Psoas muscle (tissue), 7 donors: ENCODE measurements at regions not wholly inside any gene's neighbourhood (a gene's known extent, or its start where the extent isn't known, plus 50 kb on each side); places are given as distances from the start of the nearest gene placed in this dataset.

Experiments used
- ATAC-seq, 4 donors: fragments of 200-7000 bp; cut with Tn5 transposase; one replicate each; pipeline ENCODE4 v1.9.1; 2020; ENCODE audit warnings: moderate library complexity in 3 of 4, mild to moderate bottlenecking in 2 of 4
- DNase-seq, 2 donors: peaks; one replicate each; pipeline ENCODE4 v3.0.0-alpha.2; 2020
- H3K27ac ChIP-seq: fragments of 200-600 bp; one replicate; pipeline ENCODE4 v1.8.0; 2022
- H3K27me3 ChIP-seq, 3 donors: fragments of 200-600 bp in 1 of 3; one replicate each; pipeline versions ENCODE4 v1.6.1 to v1.8.0; 2013 to 2022; ENCODE audit warnings: low read length in 2 of 3, mild to moderate bottlenecking in 2 of 3, moderate library complexity in 1 of 3; ENCODE audit not compliant: insufficient read depth in 3 of 3
- H3K36me3 ChIP-seq, 2 donors: fragments of 200-600 bp in 1 of 2; one replicate each; pipeline versions ENCODE4 v1.6.1 to v1.8.0; 2013 to 2022; ENCODE audit warnings: low read depth in 1 of 2, mild to moderate bottlenecking in 1 of 2, moderate library complexity in 1 of 2; ENCODE audit not compliant: insufficient read depth in 1 of 2
- H3K4me1 ChIP-seq: fragments of 200-600 bp; one replicate; pipeline ENCODE4 v1.8.0; 2022
- H3K4me3 ChIP-seq: fragments of 200-600 bp; one replicate; pipeline ENCODE4 v1.8.0; 2022; ENCODE audit warnings: mild to moderate bottlenecking
- H3K9me3 ChIP-seq: fragments of 200-600 bp; one replicate; pipeline ENCODE4 v1.8.0; 2022
- WGBS, 3 donors: extraction: QIAGEN DNeasy Blood & Tissue Kit; methylation state at CpG; one replicate each; pipeline versions ENCODE4 v1.1.6 to v1.1.7; 2013; 5-methylcytosine and 5-hydroxymethylcytosine counted together
- intact Hi-C, 2 donors: fragments of 100-400 bp; cut with DNase I; formaldehyde crosslinking; loops; one replicate each; pipeline versions ENCODE4 v1.11.0 to v1.14.2; 2022
- TF ChIP-seq, protein P1 (sequence below): fragments of 200-600 bp; IDR thresholded peaks from one replicate; pipeline ENCODE4 v1.8.0; 2022; ENCODE audit warnings: antibody characterized with exemption
- donor health status: healthy with polysubstance abuse.
- donor health status: DM: no; HTN: no; CAD: no; lungs with moderate emphysema.
- donor health status: Bipolar disorder and iron deficiency.
- donor health status: healthy.
- donor health status: DM: yes; HTN: yes; CAD: no.
- donor health status: DM: no; HTN: no; CAD: no.
- donor health status: DM: yes; HTN: yes; CAD: no.

DNA sequence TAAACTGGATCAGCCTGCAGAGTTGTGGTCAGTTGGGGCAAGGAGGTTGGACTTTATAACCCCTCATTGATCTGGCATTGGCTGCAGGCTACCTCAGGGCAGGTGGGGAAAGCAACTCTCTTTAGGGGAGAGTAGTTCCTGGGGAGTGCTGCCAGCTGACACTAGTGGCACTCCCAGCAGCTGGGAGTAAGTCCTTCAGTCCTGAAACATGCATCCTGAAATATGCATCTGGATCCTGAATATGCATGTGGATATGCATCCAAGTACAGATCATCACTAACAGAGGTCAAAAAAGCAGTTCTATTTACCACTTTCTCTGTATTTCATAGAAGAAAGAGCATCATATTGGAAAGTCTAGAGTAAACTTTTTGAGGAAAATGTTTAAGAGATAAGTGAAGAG lies 350.8 kb downstream of the EPM2A start:
- intact Hi-C loops: no loop called here
- Histone ChIP-seq H3K36me3 (no peaks in the 10 kb centered on the region), H3K4me3 (no peak overlapping the region), H3K27ac (no peak overlapping the region), H3K9me3 (no peaks in the 10 kb centered on the region), H3K27me3 (no peaks in the 10 kb centered on the region), H3K4me1 (no peaks in the 10 kb centered on the region)
- TF ChIP-seq, protein P1, sequence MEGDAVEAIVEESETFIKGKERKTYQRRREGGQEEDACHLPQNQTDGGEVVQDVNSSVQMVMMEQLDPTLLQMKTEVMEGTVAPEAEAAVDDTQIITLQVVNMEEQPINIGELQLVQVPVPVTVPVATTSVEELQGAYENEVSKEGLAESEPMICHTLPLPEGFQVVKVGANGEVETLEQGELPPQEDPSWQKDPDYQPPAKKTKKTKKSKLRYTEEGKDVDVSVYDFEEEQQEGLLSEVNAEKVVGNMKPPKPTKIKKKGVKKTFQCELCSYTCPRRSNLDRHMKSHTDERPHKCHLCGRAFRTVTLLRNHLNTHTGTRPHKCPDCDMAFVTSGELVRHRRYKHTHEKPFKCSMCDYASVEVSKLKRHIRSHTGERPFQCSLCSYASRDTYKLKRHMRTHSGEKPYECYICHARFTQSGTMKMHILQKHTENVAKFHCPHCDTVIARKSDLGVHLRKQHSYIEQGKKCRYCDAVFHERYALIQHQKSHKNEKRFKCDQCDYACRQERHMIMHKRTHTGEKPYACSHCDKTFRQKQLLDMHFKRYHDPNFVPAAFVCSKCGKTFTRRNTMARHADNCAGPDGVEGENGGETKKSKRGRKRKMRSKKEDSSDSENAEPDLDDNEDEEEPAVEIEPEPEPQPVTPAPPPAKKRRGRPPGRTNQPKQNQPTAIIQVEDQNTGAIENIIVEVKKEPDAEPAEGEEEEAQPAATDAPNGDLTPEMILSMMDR: no peak
- ATAC-seq (no peak), DNase-seq (no peak)

DNA sequence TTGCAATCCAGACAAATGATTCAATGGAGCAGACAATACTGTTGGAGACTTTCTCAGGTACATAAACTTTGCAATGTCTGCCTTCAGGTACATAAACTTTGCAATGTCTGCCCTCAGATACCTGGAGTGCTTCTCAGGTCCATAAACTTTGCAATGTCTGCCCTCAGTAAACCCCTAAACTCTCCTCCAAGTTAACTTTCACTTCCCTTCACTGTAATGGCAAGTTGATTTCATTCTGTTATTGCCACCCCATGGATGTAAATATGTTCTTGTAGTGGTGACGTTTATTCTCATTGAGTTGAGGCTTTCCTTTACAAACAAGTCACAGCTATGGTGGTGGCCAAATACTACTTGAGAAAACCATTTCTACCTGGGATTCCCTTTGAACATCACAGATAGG lies 338.8 kb downstream of the EPM2A start:
- H3K36me3 ChIP-seq: no peaks in the 10 kb centered on the region
- intact Hi-C loops: no loop called here
- no peaks in the 10 kb centered on the region for H3K9me3 ChIP-seq
- 84 to 94% (median 85%) methylated on average over 1 of the region's 1 CpG for whole genome bisulfite sequencing, 3 donors
- TF ChIP-seq, protein P1: no peak
- H3K27ac ChIP-seq: no peak overlapping the region
- no peak overlapping the region for H3K4me3 ChIP-seq
- no peak for ATAC-seq
- DNase-seq: no peak
- no peaks in the 10 kb centered on the region for H3K27me3 ChIP-seq
- H3K4me1 ChIP-seq: no peaks in the 10 kb centered on the region

DNA sequence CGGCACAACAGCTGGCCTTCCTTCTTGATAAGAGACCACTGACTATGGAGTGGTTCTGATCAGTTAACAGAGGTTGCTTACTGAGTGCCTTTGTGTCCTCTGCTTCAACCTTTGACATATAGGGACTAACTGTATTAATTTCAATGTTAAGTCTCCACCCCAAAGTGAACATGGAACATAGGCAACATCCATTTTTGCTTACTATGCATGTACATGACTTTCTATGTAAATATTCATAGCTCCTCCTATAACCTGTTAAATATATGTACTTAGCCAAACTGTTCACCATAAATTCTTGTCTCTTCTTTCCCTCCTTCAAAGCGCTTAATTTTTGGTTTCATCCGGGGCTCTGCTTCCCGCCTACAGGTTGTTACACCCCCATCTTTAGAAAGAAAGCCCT lies 334.8 kb downstream of the EPM2A start:
- H3K36me3 ChIP-seq: no peaks in the 10 kb centered on the region
- H3K9me3 ChIP-seq: no peaks in the 10 kb centered on the region
- ATAC-seq (no peak), DNase-seq (no peak)
- intact Hi-C loops: no loop called here
- no peak overlapping the region for H3K4me3 ChIP-seq
- no peaks in the 10 kb centered on the region for H3K4me1 ChIP-seq
- 79 to 91% (median 91%) methylated on average over 4 of the region's 4 CpGs for WGBS, 3 donors
- TF ChIP-seq, protein P1: no peak
- no peak overlapping the region for H3K27ac ChIP-seq
- H3K27me3 ChIP-seq: no peaks in the 10 kb centered on the region

DNA sequence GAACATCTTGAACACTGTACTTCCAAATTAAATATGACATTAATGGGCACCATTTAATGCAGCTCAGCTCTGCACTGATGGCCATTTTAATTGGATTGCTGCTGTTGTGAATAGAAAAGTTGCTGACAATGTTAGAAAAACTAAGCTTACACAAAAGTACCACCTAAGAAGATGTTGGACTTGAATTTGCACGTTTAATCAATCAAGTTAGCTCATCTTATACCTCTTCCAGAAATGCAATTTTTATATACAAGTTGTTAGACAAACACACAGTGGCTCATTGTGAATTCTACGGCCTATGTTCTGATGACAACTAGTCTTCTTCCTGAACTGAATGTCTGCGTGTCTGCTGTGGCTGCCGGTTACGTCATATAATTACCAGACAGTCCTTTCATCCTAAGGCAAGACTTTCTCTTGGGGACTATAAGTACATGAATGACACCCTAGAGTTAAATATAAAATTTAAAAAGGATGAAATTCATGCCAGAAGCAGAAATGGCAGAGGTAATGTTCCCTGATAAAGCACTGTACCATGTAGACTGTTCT lies 330.2 kb downstream of the EPM2A start:
- DNase-seq: no peak
- H3K4me3 ChIP-seq: no peak overlapping the region
- H3K4me1 ChIP-seq: no peaks in the 10 kb centered on the region
- no peak for ATAC-seq
- no peak overlapping the region for H3K27ac ChIP-seq
- 68 to 79% (median 76%) methylated on average over 5 of the region's 5 CpGs for WGBS, 3 donors
- no peaks in the 10 kb centered on the region for H3K27me3 ChIP-seq
- TF ChIP-seq, protein P1: no peak
- no peaks in the 10 kb centered on the region for H3K9me3 ChIP-seq
- intact Hi-C loops: no loop called here
- no peaks in the 10 kb centered on the region for H3K36me3 ChIP-seq

DNA sequence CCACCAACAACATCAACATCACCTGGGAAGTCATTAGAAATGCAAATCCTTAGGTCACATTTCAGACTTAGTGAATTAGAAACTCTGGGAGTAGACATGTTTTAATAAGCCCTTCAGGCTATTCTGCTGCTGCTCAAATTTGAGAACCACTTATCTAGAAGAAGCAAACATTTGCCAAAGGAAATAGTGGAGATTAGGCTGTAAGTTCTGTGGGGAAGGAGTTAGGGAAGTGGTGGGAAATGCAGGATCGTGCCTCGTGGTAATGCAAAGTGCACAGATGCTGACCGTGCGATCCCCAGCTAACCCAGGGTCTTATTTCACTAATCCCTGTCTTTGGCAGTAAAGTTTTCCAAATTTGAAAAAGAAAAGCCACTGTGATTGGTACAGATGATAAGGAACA lies 328.5 kb downstream of the EPM2A start:
- WGBS, 3 donors: 28 to 41% (median 31%) methylated on average over 4 of the region's 4 CpGs
- intact Hi-C loops: no loop called here
- TF ChIP-seq, protein P1: no peak
- H3K27ac ChIP-seq: no peak overlapping the region
- DNase-seq: no peak
- H3K4me1 ChIP-seq: no peaks in the 10 kb centered on the region
- H3K36me3 ChIP-seq: no peaks in the 10 kb centered on the region
- H3K9me3 ChIP-seq: no peaks in the 10 kb centered on the region
- no peaks in the 10 kb centered on the region for H3K27me3 ChIP-seq
- no peak overlapping the region for H3K4me3 ChIP-seq
- ATAC-seq: no peak
